IMR-90 (cell line): ENCODE measurements at regions not wholly inside any gene's neighbourhood (a gene's known extent, or its start where the extent isn't known, plus 50 kb on each side); places are given as distances from the start of the nearest gene placed in this dataset.
A peak's percentile ranks its signal among the peaks of the same experiment; 100 is the strongest.

ENCODE experiments used
- ATAC-seq: fragments of 200-7000 bp; cut with Tn5 transposase; 2 replicates; pipeline ENCODE4 v1.9.1; 2020; ENCODE audit warnings: low read depth, mild to moderate bottlenecking, moderate library complexity
- BruUV-seq: library from RNA; stranded (reverse); fragments of 400-500 nt; replicated peaks from 2 replicates; lab custom pipeline; 2021; lab: Mats Ljungman, UMichigan
- CTCF ChIA-PET: fragments of 300-600 bp; formaldehyde crosslinking; extraction: SDS; loops from one replicate; lab custom pipeline; 2021; ENCODE audit warnings: antibody characterized with exemption; lab: Yijun Ruan, JAX
- POLR2A ChIA-PET: fragments of 300-600 bp; sonication (Branson Sonifier 250); formaldehyde crosslinking; loops from one replicate; lab custom pipeline; 2022; ENCODE audit warnings: antibody characterized with exemption; ENCODE audit not compliant: unreplicated experiment; lab: Charles Lee
- DNase-seq: peaks from one replicate; pipeline ENCODE4 v3.0.0; 2013
- H2AFZ ChIP-seq: replicated peaks from 2 replicates; pipeline ENCODE3; 2013; ENCODE audit warnings: low read length, mild to moderate bottlenecking; ENCODE audit not compliant: poor library complexity
- H2AK5ac ChIP-seq: 2 replicates; pipeline ENCODE4 v1.6.1; 2013; ENCODE audit warnings: low read depth, low read length, inconsistent platforms
- H2AK9ac ChIP-seq: replicated peaks from 2 replicates; pipeline ENCODE3; 2013; ENCODE audit warnings: mild to moderate bottlenecking, low read depth, low read length, moderate library complexity; ENCODE audit not compliant: poor library complexity
- H2BK120ac ChIP-seq: 2 replicates; pipeline ENCODE4 v1.6.1; 2013; ENCODE audit warnings: low read depth, low read length, inconsistent platforms
- H2BK15ac ChIP-seq: 3 replicates; pipeline ENCODE4 v1.6.1; 2013; ENCODE audit warnings: low read depth, low read length, inconsistent platforms
- H2BK20ac ChIP-seq: 2 replicates; pipeline ENCODE4 v1.6.1; 2013; ENCODE audit warnings: low read depth, mild to moderate bottlenecking, inconsistent platforms, low read length, moderate library complexity
- H2BK5ac ChIP-seq: 2 replicates; pipeline ENCODE4 v1.6.1; 2013; ENCODE audit warnings: mild to moderate bottlenecking, low read depth, low read length, inconsistent platforms; ENCODE audit not compliant: poor library complexity, severe bottlenecking
- H3K14ac ChIP-seq: replicated peaks from 2 replicates; pipeline ENCODE4 v1.6.1; 2013; ENCODE audit warnings: low read depth, low read length, inconsistent platforms
- H3K18ac ChIP-seq: 2 replicates; pipeline ENCODE4 v1.6.1; 2013; ENCODE audit warnings: low read depth, low read length, control low read depth
- H3K23ac ChIP-seq: 2 replicates; pipeline ENCODE4 v1.6.1; 2013; ENCODE audit warnings: low read depth, low read length, inconsistent platforms
- H3K27ac ChIP-seq: 2 replicates; pipeline ENCODE4 v1.5.1; 2013; ENCODE audit warnings: mild to moderate bottlenecking, control low read depth, low read length; ENCODE audit not compliant: insufficient read depth
- H3K27me3 ChIP-seq: 2 replicates; pipeline ENCODE4 v1.6.1; 2013; ENCODE audit warnings: low read length; ENCODE audit not compliant: control insufficient read depth, insufficient read depth
- H3K36me3 ChIP-seq: 2 replicates; pipeline ENCODE4 v1.6.1; 2013; ENCODE audit warnings: low read length, mixed read lengths; ENCODE audit not compliant: control insufficient read depth, insufficient read depth
- H3K4ac ChIP-seq: 2 replicates; pipeline ENCODE4 v1.6.1; 2013; ENCODE audit warnings: low read depth, low read length, inconsistent platforms
- H3K4me1 ChIP-seq: 2 replicates; pipeline ENCODE4 v1.6.1; 2013; ENCODE audit warnings: low read length, mixed read lengths; ENCODE audit not compliant: control insufficient read depth, insufficient read depth
- H3K4me2 ChIP-seq: 2 replicates; pipeline ENCODE4 v1.6.1; 2013; ENCODE audit warnings: low read depth, mild to moderate bottlenecking, control low read depth, low read length, moderate library complexity
- H3K4me3 ChIP-seq: 2 replicates; pipeline ENCODE4 v1.5.1; 2013; ENCODE audit warnings: low read depth, mild to moderate bottlenecking, control low read depth, low read length, moderate library complexity; ENCODE audit not compliant: insufficient read depth
- H3K56ac ChIP-seq: 2 replicates; pipeline ENCODE4 v1.6.1; 2013; ENCODE audit warnings: low read length, inconsistent platforms; ENCODE audit not compliant: insufficient read depth; ENCODE audit errors: extremely low read depth
- H3K79me1 ChIP-seq, 2 experiments: 2 replicates each; pipeline ENCODE4 v1.6.1; 2013; ENCODE audit warnings: low read length in 2 of 2, inconsistent platforms in 1 of 2, low read depth in 1 of 2
- H3K9ac ChIP-seq: 2 replicates; pipeline ENCODE4 v1.6.1; 2013; ENCODE audit warnings: low read depth, low read length, control low read depth
- H3K9me1 ChIP-seq: 2 replicates; pipeline ENCODE4 v1.6.1; 2013; ENCODE audit warnings: low read length, inconsistent platforms; ENCODE audit not compliant: insufficient read depth
- H3K9me3 ChIP-seq: 2 replicates; pipeline ENCODE4 v1.6.1; 2013; ENCODE audit warnings: low read length; ENCODE audit not compliant: control insufficient read depth, insufficient read depth
- H4K20me1 ChIP-seq: 2 replicates; pipeline ENCODE4 v1.6.1; 2013; ENCODE audit warnings: low read length, inconsistent platforms; ENCODE audit not compliant: insufficient read depth
- H4K5ac ChIP-seq: 2 replicates; pipeline ENCODE4 v1.6.1; 2013; ENCODE audit warnings: mild to moderate bottlenecking, low read depth, low read length, control low read depth
- H4K8ac ChIP-seq, 2 experiments: 2 replicates each; pipeline ENCODE4 v1.6.1; 2013; ENCODE audit warnings: low read depth in 2 of 2, low read length in 2 of 2, control low read depth in 1 of 2, inconsistent platforms in 1 of 2
- H4K91ac ChIP-seq: 2 replicates; pipeline ENCODE4 v1.6.1; 2013; ENCODE audit warnings: low read depth, low read length, inconsistent platforms; ENCODE audit not compliant: insufficient read depth
- BHLHE40 ChIP-seq: fragments of 150-350 bp; IDR thresholded peaks from 2 replicates; pipeline ENCODE4 v1.6.1; 2016; ENCODE audit warnings: mild to moderate bottlenecking, low read depth, low read length
- CEBPB ChIP-seq: IDR thresholded peaks from 2 replicates; pipeline ENCODE4 v1.6.1; 2012; ENCODE audit warnings: low read depth, low read length, improper control_type of control experiment
- CHD1 ChIP-seq: IDR thresholded peaks from 2 replicates; pipeline ENCODE4 v1.6.1; 2012; ENCODE audit warnings: low read depth, low read length, improper control_type of control experiment
- FOS ChIP-seq: fragments of 150-350 bp; IDR thresholded peaks from 2 replicates; pipeline ENCODE4 v1.6.1; 2016; ENCODE audit warnings: low read depth, low read length
- MAFK ChIP-seq: IDR thresholded peaks from 2 replicates; pipeline ENCODE4 v1.6.1; 2012; ENCODE audit warnings: low read depth, low read length, improper control_type of control experiment
- MAZ ChIP-seq: IDR thresholded peaks from 2 replicates; pipeline ENCODE4 v1.6.1; 2012; ENCODE audit warnings: low read depth, mild to moderate bottlenecking, low read length, improper control_type of control experiment, moderate library complexity, borderline replicate concordance
- MXI1 ChIP-seq: IDR thresholded peaks from 2 replicates; pipeline ENCODE4 v1.6.1; 2012; ENCODE audit warnings: low read depth, mild to moderate bottlenecking, low read length, moderate library complexity, borderline replicate concordance
- NFE2L2 ChIP-seq: fragments of 150-350 bp; IDR thresholded peaks from 2 replicates; pipeline ENCODE4 v1.6.1; 2016; ENCODE audit warnings: low read depth, mild to moderate bottlenecking, low read length
- POLR2A ChIP-seq: IDR thresholded peaks from 2 replicates; pipeline ENCODE4 v1.6.1; 2012; ENCODE audit warnings: mild to moderate bottlenecking, low read depth, low read length
- RAD21 ChIP-seq: IDR thresholded peaks from 2 replicates; pipeline ENCODE4 v1.6.1; 2012; ENCODE audit warnings: low read length, improper control_type of control experiment
- RCOR1 ChIP-seq: IDR thresholded peaks from 2 replicates; pipeline ENCODE4 v1.6.1; 2012; ENCODE audit warnings: mild to moderate bottlenecking, low read length, improper control_type of control experiment; ENCODE audit not compliant: insufficient replicate concordance
- RFX5 ChIP-seq: IDR thresholded peaks from 2 replicates; pipeline ENCODE4 v1.8.0; 2012; ENCODE audit warnings: low read depth, mild to moderate bottlenecking, low read length, moderate library complexity
- SMC3 ChIP-seq: fragments of 150-350 bp; IDR thresholded peaks from 2 replicates; pipeline ENCODE4 v1.6.1; 2016; ENCODE audit warnings: low read depth, mild to moderate bottlenecking, antibody characterized with exemption, low read length, moderate library complexity
- WGBS, 2 experiments: methylation state at CpG; one replicate each; pipeline versions ENCODE4 v1.1.5 to v1.1.7; 2013; ENCODE audit warnings: missing lambda C conversion rate in 2 of 2; ENCODE audit not compliant: insufficient read length in 1 of 2; ENCODE audit errors: extremely low coverage in 2 of 2; 5-methylcytosine and 5-hydroxymethylcytosine counted together
- dilution Hi-C: fragments of 300-500 bp; cut with HindIII; formaldehyde crosslinking; loops from one replicate; pipeline ENCODE4 v1.14.3; 2018; ENCODE audit warnings: low sequenced_read_pairs; ENCODE audit not compliant: unreplicated experiment
- in situ Hi-C: fragments of 300-500 bp; cut with MboI; formaldehyde crosslinking; loops from 3 replicates; pipeline ENCODE4 v1.14.3; 2019; ENCODE audit warnings: low sequenced_read_pairs, inconsistent platforms, mixed read lengths
- intact Hi-C: fragments of 100-400 bp; cut with micrococcal nuclease; formaldehyde crosslinking; loops from 2 replicates; pipeline ENCODE4 v1.10.0; 2022
- TF ChIP-seq, protein P1 (sequence below): fragments of 150-350 bp; IDR thresholded peaks from 2 replicates; pipeline ENCODE4 v1.6.1; 2016; ENCODE audit warnings: low read depth, mild to moderate bottlenecking, low read length, moderate library complexity, borderline replicate concordance
- TF ChIP-seq, protein P2 (sequence below): conservative IDR thresholded peaks from 2 replicates; pipeline ENCODE4 v1.5.1; 2012; ENCODE audit warnings: mild to moderate bottlenecking, low read depth, low read length, improper control_type of control experiment
- TF ChIP-seq, protein P3 (sequence below): fragments of 150-350 bp; IDR thresholded peaks from 2 replicates; pipeline ENCODE4 v1.6.1; 2017; ENCODE audit warnings: mild to moderate bottlenecking, antibody characterized with exemption, low read length, low read depth

DNA sequence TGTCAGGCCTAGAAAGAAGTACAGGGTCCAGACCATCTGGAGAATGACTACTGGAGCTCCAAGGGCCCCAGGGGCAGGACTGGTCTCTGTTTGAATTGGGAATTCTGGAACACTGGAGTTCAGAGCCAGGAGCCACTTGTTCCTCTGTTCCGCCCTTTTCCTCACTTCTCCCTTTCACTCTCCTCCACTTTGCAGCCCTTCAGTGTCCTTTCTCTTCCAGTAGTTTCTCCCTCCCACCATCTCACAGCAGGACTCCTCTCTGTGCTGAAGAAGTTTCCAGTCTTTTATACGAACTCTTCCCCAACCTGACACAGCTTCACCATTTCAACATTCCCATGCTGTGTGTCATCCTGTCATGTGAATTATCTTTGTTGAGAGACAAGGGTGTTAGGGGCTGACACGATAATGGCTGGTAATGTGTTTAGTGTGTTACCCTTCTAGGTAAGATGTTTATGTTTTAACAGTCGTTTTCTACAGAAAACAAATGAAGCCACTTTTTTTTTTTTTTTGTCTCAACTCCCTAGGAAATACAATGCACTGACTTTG, 180.3 kb upstream of the MYOCD start:
- no peak overlapping the region for H2BK5ac ChIP-seq
- no peaks in the 10 kb centered on the region for H3K79me1 ChIP-seq
- H3K4ac ChIP-seq, result no peak overlapping the region
- H4K20me1 ChIP-seq, result no peaks in the 10 kb centered on the region
- H3K23ac ChIP-seq, result no peak overlapping the region
- H4K5ac ChIP-seq, result no peak overlapping the region
- peak overlapping the region in 1 of 2 experiments; percentile 31; a peak in 1 of 4 replicates for H4K8ac ChIP-seq
- CTCF ChIA-PET, result no interaction called here
- peak overlapping the region; percentile 25; the same call in 1 of the 2 replicates for H3K4me2 ChIP-seq
- no TSS peak for BruUV-seq
- H2BK15ac ChIP-seq, result no peak overlapping the region
- ATAC-seq (no peak), DNase-seq (peak; percentile 20)
- 0 out of 2 replicates have a peak overlapping the region, but pooled peaks have one; percentile 29 for H2BK20ac ChIP-seq
- H3K14ac ChIP-seq, result no peak overlapping the region
- H2AFZ ChIP-seq, result peak overlapping the region; percentile 41
- H4K91ac ChIP-seq, result no peak overlapping the region
- no peak overlapping the region for H3K4me3 ChIP-seq
- no peak for TF ChIP-seq FOS
- TF ChIP-seq, protein P1, sequence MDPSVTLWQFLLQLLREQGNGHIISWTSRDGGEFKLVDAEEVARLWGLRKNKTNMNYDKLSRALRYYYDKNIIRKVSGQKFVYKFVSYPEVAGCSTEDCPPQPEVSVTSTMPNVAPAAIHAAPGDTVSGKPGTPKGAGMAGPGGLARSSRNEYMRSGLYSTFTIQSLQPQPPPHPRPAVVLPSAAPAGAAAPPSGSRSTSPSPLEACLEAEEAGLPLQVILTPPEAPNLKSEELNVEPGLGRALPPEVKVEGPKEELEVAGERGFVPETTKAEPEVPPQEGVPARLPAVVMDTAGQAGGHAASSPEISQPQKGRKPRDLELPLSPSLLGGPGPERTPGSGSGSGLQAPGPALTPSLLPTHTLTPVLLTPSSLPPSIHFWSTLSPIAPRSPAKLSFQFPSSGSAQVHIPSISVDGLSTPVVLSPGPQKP, result no peak
- TF ChIP-seq RFX5, result no peak
- TF ChIP-seq MXI1, result no peak
- TF ChIP-seq, protein P2, sequence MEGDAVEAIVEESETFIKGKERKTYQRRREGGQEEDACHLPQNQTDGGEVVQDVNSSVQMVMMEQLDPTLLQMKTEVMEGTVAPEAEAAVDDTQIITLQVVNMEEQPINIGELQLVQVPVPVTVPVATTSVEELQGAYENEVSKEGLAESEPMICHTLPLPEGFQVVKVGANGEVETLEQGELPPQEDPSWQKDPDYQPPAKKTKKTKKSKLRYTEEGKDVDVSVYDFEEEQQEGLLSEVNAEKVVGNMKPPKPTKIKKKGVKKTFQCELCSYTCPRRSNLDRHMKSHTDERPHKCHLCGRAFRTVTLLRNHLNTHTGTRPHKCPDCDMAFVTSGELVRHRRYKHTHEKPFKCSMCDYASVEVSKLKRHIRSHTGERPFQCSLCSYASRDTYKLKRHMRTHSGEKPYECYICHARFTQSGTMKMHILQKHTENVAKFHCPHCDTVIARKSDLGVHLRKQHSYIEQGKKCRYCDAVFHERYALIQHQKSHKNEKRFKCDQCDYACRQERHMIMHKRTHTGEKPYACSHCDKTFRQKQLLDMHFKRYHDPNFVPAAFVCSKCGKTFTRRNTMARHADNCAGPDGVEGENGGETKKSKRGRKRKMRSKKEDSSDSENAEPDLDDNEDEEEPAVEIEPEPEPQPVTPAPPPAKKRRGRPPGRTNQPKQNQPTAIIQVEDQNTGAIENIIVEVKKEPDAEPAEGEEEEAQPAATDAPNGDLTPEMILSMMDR, result no peak
- TF ChIP-seq POLR2A, result no peak
- TF ChIP-seq RCOR1, result no peak
- no peak for TF ChIP-seq CHD1
- no peak for TF ChIP-seq MAFK
- TF ChIP-seq NFE2L2, result no peak
- TF ChIP-seq SMC3, result no peak
- no peak for TF ChIP-seq MAZ
- no peak for TF ChIP-seq BHLHE40
- TF ChIP-seq RAD21, result no peak
- TF ChIP-seq CEBPB, result no peak
- TF ChIP-seq, protein P3, sequence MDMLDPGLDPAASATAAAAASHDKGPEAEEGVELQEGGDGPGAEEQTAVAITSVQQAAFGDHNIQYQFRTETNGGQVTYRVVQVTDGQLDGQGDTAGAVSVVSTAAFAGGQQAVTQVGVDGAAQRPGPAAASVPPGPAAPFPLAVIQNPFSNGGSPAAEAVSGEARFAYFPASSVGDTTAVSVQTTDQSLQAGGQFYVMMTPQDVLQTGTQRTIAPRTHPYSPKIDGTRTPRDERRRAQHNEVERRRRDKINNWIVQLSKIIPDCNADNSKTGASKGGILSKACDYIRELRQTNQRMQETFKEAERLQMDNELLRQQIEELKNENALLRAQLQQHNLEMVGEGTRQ, result no peak
- H3K9me3 ChIP-seq, result no peaks in the 10 kb centered on the region
- intact Hi-C loops, result loop anchor here (2.0 kb wide), 1 partner anchor 13 kb away; no protein-coding TSS in a partner anchor
- H3K18ac ChIP-seq, result no peak overlapping the region; the same call in 1 of the 2 replicates
- dilution Hi-C loops, result no loop called here
- no peaks in the 10 kb centered on the region for H3K36me3 ChIP-seq
- H3K9ac ChIP-seq, result no peak overlapping the region
- POLR2A ChIA-PET, result no interaction called here
- H3K27ac ChIP-seq, result no peak overlapping the region
- 0 out of 2 replicates have a peak overlapping the region, but pooled peaks have one; percentile 23 for H2BK120ac ChIP-seq
- no peak overlapping the region for H2AK9ac ChIP-seq
- H2AK5ac ChIP-seq, result 0 out of 2 replicates have a peak overlapping the region, but pooled peaks have one; percentile 44
- WGBS, 2 experiments, result no CpG with 5 or more reads among the region's 4 CpGs
- no peaks in the 10 kb centered on the region for H3K27me3 ChIP-seq
- no peak overlapping the region for H3K56ac ChIP-seq
- peaks cover 5% of the 10 kb centered on the region for H3K4me1 ChIP-seq
- in situ Hi-C loops, result no loop called here
- no peaks in the 10 kb centered on the region for H3K9me1 ChIP-seq
